K562 (cell line): ENCODE measurements at regions not wholly inside any gene's neighbourhood (a gene's known extent, or its start where the extent isn't known, plus 50 kb on each side); places are given as distances from the start of the nearest gene placed in this dataset.

Experiments
- CTCF ChIP-seq, 3 experiments: IDR thresholded peaks in 2 of 3; conservative IDR thresholded peaks in 1 of 3; 2 replicates each; pipeline ENCODE4 v1.5.1; 2011 to 2012; ENCODE audit warnings: low read length in 3 of 3, mild to moderate bottlenecking in 3 of 3, control low read depth in 2 of 3, improper control_type of control experiment in 1 of 3, inconsistent platforms in 1 of 3, low read depth in 1 of 3, mixed read lengths in 1 of 3, moderate library complexity in 1 of 3; ENCODE audit not compliant: insufficient read depth in 2 of 3
- KDM2B ChIP-seq: fragments of 250-450 bp; sonication (Bioruptor Pico); IDR thresholded peaks from 2 replicates; pipeline ENCODE4 v1.8.0; 2021; ENCODE audit warnings: mild to moderate bottlenecking, moderate library complexity
- POLR2A ChIP-seq: fragments of 450-650 bp; conservative IDR thresholded peaks from 2 replicates; pipeline ENCODE4 v1.6.1; 2016
- SFPQ ChIP-seq: fragments of 200-400 bp; formaldehyde crosslinking; IDR thresholded peaks from 2 replicates; pipeline ENCODE4 v1.6.1; 2017; ENCODE audit warnings: mild to moderate bottlenecking, low read depth, low read length, moderate library complexity
- YY1 ChIP-seq, 3 experiments: IDR thresholded peaks; 2 replicates each; pipeline ENCODE4 v1.6.1; 2011; ENCODE audit warnings: low read length in 2 of 3, mild to moderate bottlenecking in 2 of 3, moderate library complexity in 2 of 3, borderline replicate concordance in 1 of 3, control low read depth in 1 of 3, low read depth in 1 of 3; ENCODE audit not compliant: insufficient read depth in 3 of 3, insufficient replicate concordance in 2 of 3, control insufficient read depth in 1 of 3, insufficient read length in 1 of 3; ENCODE audit errors: extremely low read depth in 1 of 3
- ZFPM2 ChIP-seq: fragments of 250-450 bp; sonication (Bioruptor Pico); IDR thresholded peaks from 2 replicates; pipeline ENCODE4 v1.5.1; 2022; ENCODE audit warnings: mild to moderate bottlenecking
- ZFX ChIP-seq: sonication (generic); formaldehyde crosslinking; IDR thresholded peaks from 2 replicates; pipeline ENCODE4 v1.8.0; 2022; ENCODE audit warnings: mild to moderate bottlenecking, missing genetic modification reagents, moderate library complexity
- ZNF282 ChIP-seq: sonication (generic); formaldehyde crosslinking; IDR thresholded peaks from 2 replicates; pipeline ENCODE4 v1.8.1; 2023; ENCODE audit warnings: missing genetic modification reagents
- ZSCAN29 ChIP-seq: fragments of 450-650 bp; IDR thresholded peaks from 2 replicates; pipeline ENCODE4 v1.6.1; 2017

- TF ChIP-seq ZFPM2 (no peak), POLR2A (no peak), SFPQ (no peak), ZSCAN29 (no peak), YY1 (IDR thresholded peaks at IDR 0.05; ENCODE audit: borderline replicate concordance in 1 of 3, control insufficient read depth in 1 of 3, extremely low read depth in 1 of 3, insufficient read depth in 3 of 3, insufficient read length in 1 of 3, insufficient replicate concordance in 2 of 3, low read depth in 1 of 3, low read length in 2 of 3) (no peak), CTCF (IDR thresholded peaks at IDR 0.05 in 2 of 3, conservative IDR thresholded peaks at IDR 0.05 in 1 of 3; ENCODE audit: insufficient read depth in 2 of 3, low read depth in 1 of 3, low read length in 3 of 3) (no peak), KDM2B (no peak), ZFX (CRISPR knock-in tag) (no peak), ZNF282 (no peak)
Observed at GRCh38 chr1:198893763-198894444, 255.1 kb downstream of the PTPRC start.
